ENCODE measurements at regions not wholly inside any gene's neighbourhood (a gene's known extent, or its start where the extent isn't known, plus 50 kb on each side); places are given as distances from the start of the nearest gene placed in this dataset.

GRCh38 chr7:63927261-63927660, 71.4 kb upstream of the ZNF722 start:
- no peak overlapping the region for H3K27ac Mint-ChIP-seq
- H3K4ac ChIP-seq (ENCODE audit: low read depth, low read length), result no peak overlapping the region
- H3K23me2 ChIP-seq (ENCODE audit: insufficient read length, low read depth, low read length, poor library complexity, severe bottlenecking), result no peaks in the 10 kb centered on the region
- no peak overlapping the region for H2BK15ac ChIP-seq (ENCODE audit: low read depth, low read length)
- H3K4me1 Mint-ChIP-seq, result no peaks in the 10 kb centered on the region
- H2BK5ac ChIP-seq (ENCODE audit: insufficient read length, low read length), result no peak overlapping the region
- H3K9me3 Mint-ChIP-seq, result peaks cover 85 to 90% of the 10 kb centered on the region in 2 experiments
- no CpG with 5 or more reads among the region's 5 CpGs for WGBS (ENCODE audit: extremely low coverage, insufficient read length, low lambda C conversion rate)
- H4K5ac ChIP-seq (ENCODE audit: insufficient read length, low read depth, low read length), result no peak overlapping the region
- H3K79me1 ChIP-seq (ENCODE audit: insufficient read depth, low read depth, low read length, poor library complexity, severe bottlenecking), result no peaks in the 10 kb centered on the region
- H3K4me3 Mint-ChIP-seq, result no peak overlapping the region
- no peak overlapping the region for H2BK120ac ChIP-seq (ENCODE audit: low read depth, low read length, poor library complexity, severe bottlenecking)
- H3K14ac ChIP-seq (ENCODE audit: insufficient read depth, low read length), result no peak overlapping the region
- no peak overlapping the region for H3K9ac ChIP-seq (ENCODE audit: extremely low read depth, insufficient read length, low read length)
- H3K4me2 ChIP-seq (ENCODE audit: insufficient read depth, insufficient read length, low read length), result no peak overlapping the region
- no peak overlapping the region for H4K8ac ChIP-seq (replicated peaks; ENCODE audit: insufficient read length, low read depth, low read length)
- no peaks in the 10 kb centered on the region for H3K79me2 ChIP-seq (ENCODE audit: insufficient read depth, low read length)
- peaks cover 11 to 22% (median 16%) of the 10 kb centered on the region in 3 experiments; a peak in 6 of 7 replicates for H3K36me3 Mint-ChIP-seq (ENCODE audit: insufficient read depth in 1 of 3, low read depth in 3 of 3)
- H4K91ac ChIP-seq (ENCODE audit: insufficient read length, low read depth, low read length), result no peak overlapping the region
- H2AFZ ChIP-seq (ENCODE audit: low read length), result no peak overlapping the region
- no peak for DNase-seq
- no peak overlapping the region for H3K18ac ChIP-seq (ENCODE audit: insufficient read length, low read depth, low read length)
- no peak overlapping the region for H3K27ac ChIP-seq (ENCODE audit: insufficient read length, low read depth, low read length)
- H3K9me3 ChIP-seq (ENCODE audit: control insufficient read depth, low read depth, low read length), result peaks cover 83% of the 10 kb centered on the region
- H2AK5ac ChIP-seq (ENCODE audit: insufficient read length, low read length), result no peak overlapping the region
- H2BK12ac ChIP-seq (ENCODE audit: insufficient read length, low read depth, low read length), result no peak overlapping the region
- H2BK20ac ChIP-seq (ENCODE audit: low read depth, low read length, poor library complexity, severe bottlenecking), result no peak overlapping the region
- H3T11ph ChIP-seq (ENCODE audit: low read length), result no peak overlapping the region
- no peaks in the 10 kb centered on the region for H3K27me3 ChIP-seq (ENCODE audit: insufficient read depth, low read length)
- TF ChIP-seq CTCF (conservative IDR thresholded peaks at IDR 0.05), result no peak
- H4K20me1 ChIP-seq (ENCODE audit: control insufficient read depth, insufficient read depth, insufficient read length), result no peaks in the 10 kb centered on the region
- no peaks in the 10 kb centered on the region; the same call in none of the 2 replicates for H3K27me3 Mint-ChIP-seq (ENCODE audit: low read depth)
- no peak overlapping the region for H3K23ac ChIP-seq (ENCODE audit: insufficient read length, low read depth, low read length)
- H3K56ac ChIP-seq (ENCODE audit: insufficient read length, low read depth, low read length), result no peak overlapping the region
- H3K4me1 ChIP-seq (ENCODE audit: insufficient read depth, low read length), result no peaks in the 10 kb centered on the region
